K562 (cell line): ENCODE measurements at regions not wholly inside any gene's neighbourhood (a gene's known extent, or its start where the extent isn't known, plus 50 kb on each side); places are given as distances from the start of the nearest gene placed in this dataset.

Source experiments
- ATAC-seq: fragments of 200-7000 bp; cut with Tn5 transposase; 3 replicates; pipeline ENCODE4 v1.9.1; 2020; ENCODE audit warnings: moderate library complexity
- BruUV-seq: library from RNA; stranded (reverse); fragments of 400-500 nt; replicated peaks from 2 replicates; lab custom pipeline; 2021; lab: Mats Ljungman, UMichigan
- CTCF ChIA-PET: fragments of 300-600 bp; formaldehyde crosslinking; extraction: SDS; loops from one replicate; lab custom pipeline; 2021; ENCODE audit warnings: low intra/inter-chr PET ratio; lab: Yijun Ruan, JAX
- POLR2A ChIA-PET: fragments of 300-600, 350-650 bp; sonication (Branson Sonifier 250); formaldehyde crosslinking; extraction: SDS; loops from one replicate; lab custom pipeline; 2021; ENCODE audit warnings: antibody characterized with exemption, inconsistent platforms; lab: Yijun Ruan, JAX
- DNase-seq, 4 experiments: peaks; one replicate each; pipeline versions ENCODE4 v3.0.0 to v3.0.0-alpha.2; 2011 to 2018; ENCODE audit warnings: low spot score in 3 of 4, mixed read lengths in 3 of 4; ENCODE audit errors: extremely low read depth in 1 of 4
- FAIRE-seq: peaks from 2 replicates; lab custom pipeline; 2011; peaks lifted over from hg19 to GRCh38; lab: Jason Lieb, UNC
- H2AFZ ChIP-seq: 2 replicates; pipeline ENCODE4 v1.6.0; 2011; ENCODE audit warnings: low read depth, low read length, control low read depth, inconsistent platforms
- H3K27ac ChIP-seq: fragments of 200-600 bp; 3 replicates; pipeline ENCODE4 v1.8.0; 2011; ENCODE audit warnings: low read depth, mild to moderate bottlenecking, control low read depth, inconsistent platforms, low read length, moderate library complexity, mixed read lengths; ENCODE audit errors: extremely low read depth
- H3K27me3 ChIP-seq, 2 experiments: fragments of 300-600 bp in 1 of 2; 2 replicates in 1 of 2; 3 replicates in 1 of 2; pipeline versions ENCODE4 v1.6.0 to v1.8.0; 2011; ENCODE audit warnings: inconsistent platforms in 2 of 2, low read length in 2 of 2, mild to moderate bottlenecking in 1 of 2, mixed read lengths in 1 of 2, moderate library complexity in 1 of 2; ENCODE audit not compliant: control insufficient read depth in 2 of 2, insufficient read depth in 2 of 2
- H3K36me3 ChIP-seq: fragments of 300-600 bp; 3 replicates; pipeline ENCODE4 v1.8.0; 2011; ENCODE audit warnings: mild to moderate bottlenecking, low read length, inconsistent platforms; ENCODE audit not compliant: control insufficient read depth, insufficient read depth
- H3K4me1 ChIP-seq, 2 experiments: fragments of 200-600 bp in 1 of 2; replicated peaks in 1 of 2; 2 replicates in 1 of 2; 3 replicates in 1 of 2; pipeline versions ENCODE4 v1.5.1 to v1.8.0; 2011; ENCODE audit warnings: inconsistent platforms in 2 of 2, low read length in 2 of 2, mild to moderate bottlenecking in 1 of 2, mixed read lengths in 1 of 2, moderate library complexity in 1 of 2; ENCODE audit not compliant: control insufficient read depth in 2 of 2, insufficient read depth in 2 of 2
- H3K4me2 ChIP-seq: 2 replicates; pipeline ENCODE4 v1.6.1; 2011; ENCODE audit warnings: low read length, control low read depth, inconsistent platforms, mixed read lengths; ENCODE audit not compliant: insufficient read depth
- H3K4me3 ChIP-seq: fragments of 200-600 bp; sonication (generic), shearing (Covaris generic); 2 replicates; pipeline ENCODE4 v1.5.1; 2016; ENCODE audit warnings: control low read depth, inconsistent platforms
- H3K79me2 ChIP-seq: fragments of 200-600 bp; 3 replicates; pipeline ENCODE4 v1.8.0; 2011; ENCODE audit warnings: low read length, inconsistent platforms; ENCODE audit not compliant: control insufficient read depth, insufficient read depth
- H3K9ac ChIP-seq, 2 experiments: 2 replicates each; pipeline versions ENCODE4 v1.6.0 to v1.6.1; 2011; ENCODE audit warnings: low read depth in 2 of 2, low read length in 2 of 2, control low read depth in 1 of 2, inconsistent platforms in 1 of 2, mild to moderate bottlenecking in 1 of 2, mixed read lengths in 1 of 2; ENCODE audit not compliant: insufficient read depth in 1 of 2
- H3K9me1 ChIP-seq: one replicate; pipeline ENCODE4 v1.6.0; 2011; ENCODE audit warnings: inconsistent platforms, mild to moderate bottlenecking, low read length, moderate library complexity; ENCODE audit not compliant: control insufficient read depth, insufficient read depth
- H3K9me3 ChIP-seq: replicated peaks from 2 replicates; pipeline ENCODE4 v1.5.1; 2011; ENCODE audit warnings: low read depth, low read length, inconsistent platforms; ENCODE audit not compliant: control insufficient read depth, insufficient read depth
- H4K20me1 ChIP-seq: replicated peaks from 2 replicates; pipeline ENCODE4 v1.6.1; 2011; ENCODE audit warnings: low read length, inconsistent platforms, mixed read lengths; ENCODE audit not compliant: control insufficient read depth, insufficient read depth
- C11orf30 ChIP-seq: fragments of 450-650 bp; IDR thresholded peaks from 2 replicates; pipeline ENCODE4 v1.6.1; 2016; ENCODE audit warnings: low read depth, mild to moderate bottlenecking
- MAFF ChIP-seq: IDR thresholded peaks from 2 replicates; pipeline ENCODE4 v1.6.1; 2012; ENCODE audit warnings: low read length, improper control_type of control experiment
- MAFG ChIP-seq: fragments of 450-650 bp; conservative IDR thresholded peaks from 2 replicates; pipeline ENCODE4 v1.6.1; 2016; ENCODE audit warnings: missing genetic modification characterization, missing compliant biosample characterization
- MAFK ChIP-seq: IDR thresholded peaks from 2 replicates; pipeline ENCODE4 v1.6.1; 2011; ENCODE audit warnings: low read length, improper control_type of control experiment
- NFRKB ChIP-seq: fragments of 450-650 bp; IDR thresholded peaks from 2 replicates; pipeline ENCODE4 v1.6.1; 2016; ENCODE audit warnings: low read depth
- SAFB2 ChIP-seq: fragments of 200-400 bp; formaldehyde crosslinking; IDR thresholded peaks from 2 replicates; pipeline ENCODE4 v1.6.1; 2018; ENCODE audit warnings: borderline replicate concordance, low read length, low read depth, moderate library complexity; ENCODE audit not compliant: severe bottlenecking
- ZNF316 ChIP-seq: fragments of 450-650 bp; IDR thresholded peaks from 2 replicates; pipeline ENCODE4 v1.6.1; 2016
- ZNF551 ChIP-seq: fragments of 250-450 bp; sonication (Bioruptor Pico); IDR thresholded peaks from 2 replicates; pipeline ENCODE4 v1.5.0; 2021; ENCODE audit warnings: mild to moderate bottlenecking, moderate library complexity
- WGBS: fragments of 100-300 bp; shearing (Covaris generic); methylation state at CpG from one replicate; pipeline ENCODE4 v1.1.6; 2016; ENCODE audit warnings: low coverage, mixed read lengths; ENCODE audit not compliant: insufficient coverage; ENCODE audit errors: missing lambda C conversion rate; 5-methylcytosine and 5-hydroxymethylcytosine counted together
- in situ Hi-C: fragments of 300-500 bp; cut with MboI; formaldehyde crosslinking; loops from 4 replicates; pipeline ENCODE4 v1.15.0; 2018; ENCODE audit warnings: inconsistent platforms, mixed read lengths
- intact Hi-C: fragments of 100-400 bp; cut with micrococcal nuclease; formaldehyde crosslinking; loops from 2 replicates; pipeline ENCODE4 v1.14.2; 2022
- TF ChIP-seq, protein P1 (sequence below): fragments of 450-650 bp; IDR thresholded peaks from 2 replicates; pipeline ENCODE4 v1.6.1; 2016; ENCODE audit warnings: low read depth, mild to moderate bottlenecking, moderate library complexity

DNA sequence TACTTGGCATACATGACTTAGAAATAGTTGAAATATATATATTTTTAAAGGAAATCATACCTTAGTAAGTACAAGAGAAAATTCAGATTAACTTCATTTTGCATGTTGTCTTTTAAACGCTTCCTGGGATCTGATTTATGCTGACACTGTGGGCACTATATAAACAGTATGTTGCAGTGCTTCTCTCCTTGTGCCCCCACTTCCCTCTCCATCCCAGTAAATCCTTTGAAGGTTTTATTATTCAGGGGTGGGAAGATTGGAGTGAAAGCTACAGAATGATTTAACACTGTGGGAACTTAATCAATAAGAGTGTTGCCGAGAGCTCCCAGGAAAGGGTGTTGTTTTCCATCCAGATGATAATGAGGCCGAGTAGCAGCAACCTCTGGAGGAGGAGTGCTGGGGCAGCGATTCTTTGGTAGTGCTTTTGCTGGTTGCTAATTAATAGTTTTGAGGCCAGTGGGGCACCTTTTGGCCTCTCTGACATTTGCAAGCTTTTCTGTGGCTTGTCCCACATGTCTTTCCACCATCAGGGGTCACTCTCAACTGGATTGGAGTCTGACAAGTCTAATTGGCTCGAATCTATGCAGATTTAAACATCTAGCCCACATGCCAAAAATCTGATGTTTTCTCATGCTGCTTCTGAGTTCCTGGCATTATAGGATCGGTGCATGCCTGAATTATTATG is 183.0 kb upstream of the MMS22L start:
- Histone ChIP-seq H4K20me1 (no peaks in the 10 kb centered on the region), H3K4me3 (no peak overlapping the region), H3K27ac (no peak overlapping the region), H3K27me3 (no peaks in the 10 kb centered on the region), H3K9me3 (no peaks in the 10 kb centered on the region), H3K9ac (no peak overlapping the region), H3K79me2 (no peaks in the 10 kb centered on the region), H3K4me2 (no peak overlapping the region), H2AFZ (no peak overlapping the region), H3K9me1 (no peaks in the 10 kb centered on the region), H3K4me1 (no peaks in the 10 kb centered on the region), H3K36me3 (no peaks in the 10 kb centered on the region)
- TF ChIP-seq NFRKB (no peak), SAFB2 (no peak)
- no TSS peak for BruUV-seq
- CTCF ChIA-PET = no interaction called here
- FAIRE-seq (no peak), ATAC-seq (no peak), DNase-seq (no peak)
- in situ Hi-C loops = no loop called here
- POLR2A ChIA-PET = no interaction called here
- intact Hi-C loops = no loop called here
- 3% methylated on average over 6 of the region's 6 CpGs for WGBS

DNA sequence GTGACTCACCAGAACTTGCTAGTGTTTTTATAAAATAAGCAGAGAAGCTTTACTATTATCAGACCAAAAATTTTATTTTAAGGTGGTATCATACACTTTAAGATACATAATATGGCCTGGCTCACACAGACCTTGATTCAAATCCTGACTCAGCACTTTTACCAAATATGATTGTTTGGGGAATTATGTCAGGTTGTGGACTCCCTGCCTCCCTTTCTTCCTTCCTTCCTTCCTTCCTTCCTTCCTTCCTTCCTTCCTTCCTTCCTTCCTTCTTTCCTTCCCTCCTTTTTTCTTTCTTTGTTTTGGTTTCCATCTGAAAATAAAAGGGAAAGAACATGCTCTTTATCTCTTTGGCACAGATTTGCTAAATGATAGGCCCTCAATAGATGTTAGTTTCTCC is 186.0 kb upstream of the MMS22L start:
- H2AFZ ChIP-seq = no peak overlapping the region
- no peaks in the 10 kb centered on the region for H4K20me1 ChIP-seq
- no peaks in the 10 kb centered on the region for H3K9me1 ChIP-seq
- TF ChIP-seq C11orf30 = peak; percentile 84
- TF ChIP-seq ZNF551 (CRISPR knock-in tag) = no peak
- TF ChIP-seq, protein P1, sequence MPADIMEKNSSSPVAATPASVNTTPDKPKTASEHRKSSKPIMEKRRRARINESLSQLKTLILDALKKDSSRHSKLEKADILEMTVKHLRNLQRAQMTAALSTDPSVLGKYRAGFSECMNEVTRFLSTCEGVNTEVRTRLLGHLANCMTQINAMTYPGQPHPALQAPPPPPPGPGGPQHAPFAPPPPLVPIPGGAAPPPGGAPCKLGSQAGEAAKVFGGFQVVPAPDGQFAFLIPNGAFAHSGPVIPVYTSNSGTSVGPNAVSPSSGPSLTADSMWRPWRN = no peak
- peak; percentile 88 for TF ChIP-seq MAFF
- peak; percentile 85 for TF ChIP-seq MAFG (tag)
- TF ChIP-seq ZNF316 = peak; percentile 90
- TF ChIP-seq MAFK = peak; percentile 93
- no peaks in the 10 kb centered on the region for H3K9me3 ChIP-seq
- BruUV-seq = no TSS peak
- ChIA-PET CTCF (no interaction called here), POLR2A (no interaction called here)
- intact Hi-C loops = no loop called here
- H3K36me3 ChIP-seq = no peaks in the 10 kb centered on the region
- no peak overlapping the region for H3K9ac ChIP-seq
- H3K27me3 ChIP-seq = no peaks in the 10 kb centered on the region
- no peak for ATAC-seq
- no peak overlapping the region for H3K4me2 ChIP-seq
- in situ Hi-C loops = no loop called here
- no peak overlapping the region for H3K27ac ChIP-seq
- no peak overlapping the region for H3K4me3 ChIP-seq
- H3K79me2 ChIP-seq = no peaks in the 10 kb centered on the region
- no peak for DNase-seq
- H3K4me1 ChIP-seq = no peaks in the 10 kb centered on the region
- no peak for FAIRE-seq
